ENCODE measurements at regions not wholly inside any gene's neighbourhood (a gene's known extent, or its start where the extent isn't known, plus 50 kb on each side); places are given as distances from the start of the nearest gene placed in this dataset.

DNA sequence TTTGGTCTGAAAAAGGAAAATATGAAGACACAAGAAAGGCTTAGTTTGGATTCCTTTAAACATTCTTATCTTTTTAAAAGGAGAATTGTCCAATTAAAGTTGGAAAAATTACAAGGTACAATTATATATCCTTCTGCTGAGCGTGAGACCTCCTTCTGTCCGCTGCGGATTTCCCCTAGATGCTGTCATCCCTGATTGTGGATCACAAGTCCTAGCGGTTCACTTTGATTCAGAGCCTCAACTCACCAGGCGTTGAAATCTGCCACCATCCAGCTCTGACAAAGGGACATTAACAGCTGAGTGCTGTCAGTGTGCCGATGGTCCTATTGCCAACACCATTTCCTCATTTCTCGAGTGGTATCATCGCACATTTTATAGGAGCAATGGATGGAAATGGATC, 73.1 kb upstream of the PTER start:
- 1% methylated on average over 8 of the region's 8 CpGs for WGBS (ENCODE audit: insufficient coverage, low coverage, missing lambda C conversion rate)
- in situ Hi-C loops (cut with MboI) (no loop called here), intact Hi-C loops (cut with micrococcal nuclease) (no loop called here)
- Histone ChIP-seq H3K4me1 (replicated peaks in 1 of 2; ENCODE audit: control insufficient read depth in 2 of 2, insufficient read depth in 2 of 2, low read length in 2 of 2) (no peaks in the 10 kb centered on the region), H2AFZ (ENCODE audit: low read depth, low read length) (no peak overlapping the region), H3K9me1 (ENCODE audit: control insufficient read depth, insufficient read depth, low read length) (no peaks in the 10 kb centered on the region), H3K36me3 (ENCODE audit: control insufficient read depth, insufficient read depth, low read length) (no peaks in the 10 kb centered on the region), H3K4me2 (ENCODE audit: insufficient read depth, low read length) (no peak overlapping the region), H3K9ac (ENCODE audit: insufficient read depth in 1 of 2, low read depth in 2 of 2, low read length in 2 of 2) (no peak overlapping the region), H3K27me3 (ENCODE audit: control insufficient read depth in 2 of 2, insufficient read depth in 2 of 2, low read length in 2 of 2) (no peaks in the 10 kb centered on the region; a peak in 1 of 5 replicates), H4K20me1 (replicated peaks; ENCODE audit: control insufficient read depth, insufficient read depth, low read length) (no peaks in the 10 kb centered on the region), H3K79me2 (ENCODE audit: control insufficient read depth, insufficient read depth, low read length) (no peaks in the 10 kb centered on the region), H3K27ac (ENCODE audit: extremely low read depth, low read depth, low read length) (no peak overlapping the region), H3K9me3 (replicated peaks; ENCODE audit: control insufficient read depth, insufficient read depth, low read depth, low read length) (no peaks in the 10 kb centered on the region), H3K4me3 (no peak overlapping the region)
- no peak for TF ChIP-seq ZBTB11 (CRISPR knock-in tag; IDR thresholded peaks at IDR 0.05)
- no peak for TF ChIP-seq RB1 (IDR thresholded peaks at IDR 0.05; ENCODE audit: low read depth)
- no peak for TF ChIP-seq WHSC1 (IDR thresholded peaks at IDR 0.05; ENCODE audit: low read length)
- no peak for TF ChIP-seq FOS (IDR thresholded peaks at IDR 0.05; ENCODE audit: extremely low read depth, insufficient read length)
- TF ChIP-seq ZNF780A (CRISPR knock-in tag; IDR thresholded peaks at IDR 0.05), result no peak
- TF ChIP-seq ZNF354B (CRISPR knock-in tag; IDR thresholded peaks at IDR 0.05), result no peak
- TF ChIP-seq POLR2AphosphoS2 (IDR thresholded peaks at IDR 0.05; ENCODE audit: low read length), result no peak
- TF ChIP-seq, protein P1, sequence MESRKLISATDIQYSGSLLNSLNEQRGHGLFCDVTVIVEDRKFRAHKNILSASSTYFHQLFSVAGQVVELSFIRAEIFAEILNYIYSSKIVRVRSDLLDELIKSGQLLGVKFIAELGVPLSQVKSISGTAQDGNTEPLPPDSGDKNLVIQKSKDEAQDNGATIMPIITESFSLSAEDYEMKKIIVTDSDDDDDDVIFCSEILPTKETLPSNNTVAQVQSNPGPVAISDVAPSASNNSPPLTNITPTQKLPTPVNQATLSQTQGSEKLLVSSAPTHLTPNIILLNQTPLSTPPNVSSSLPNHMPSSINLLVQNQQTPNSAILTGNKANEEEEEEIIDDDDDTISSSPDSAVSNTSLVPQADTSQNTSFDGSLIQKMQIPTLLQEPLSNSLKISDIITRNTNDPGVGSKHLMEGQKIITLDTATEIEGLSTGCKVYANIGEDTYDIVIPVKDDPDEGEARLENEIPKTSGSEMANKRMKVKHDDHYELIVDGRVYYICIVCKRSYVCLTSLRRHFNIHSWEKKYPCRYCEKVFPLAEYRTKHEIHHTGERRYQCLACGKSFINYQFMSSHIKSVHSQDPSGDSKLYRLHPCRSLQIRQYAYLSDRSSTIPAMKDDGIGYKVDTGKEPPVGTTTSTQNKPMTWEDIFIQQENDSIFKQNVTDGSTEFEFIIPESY (CRISPR knock-in tag; IDR thresholded peaks at IDR 0.05), result no peak
- no peak for TF ChIP-seq CEBPB (tag; IDR thresholded peaks at IDR 0.05)
- no peak for TF ChIP-seq FOXK2 (conservative IDR thresholded peaks at IDR 0.05 in 1 of 2, IDR thresholded peaks at IDR 0.05 in 1 of 2; ENCODE audit: low read depth in 2 of 2)
- no peak for TF ChIP-seq SNRNP70 (optimal IDR thresholded peaks at IDR 0.05; ENCODE audit: low read depth, low read length)
- TF ChIP-seq, protein P2, sequence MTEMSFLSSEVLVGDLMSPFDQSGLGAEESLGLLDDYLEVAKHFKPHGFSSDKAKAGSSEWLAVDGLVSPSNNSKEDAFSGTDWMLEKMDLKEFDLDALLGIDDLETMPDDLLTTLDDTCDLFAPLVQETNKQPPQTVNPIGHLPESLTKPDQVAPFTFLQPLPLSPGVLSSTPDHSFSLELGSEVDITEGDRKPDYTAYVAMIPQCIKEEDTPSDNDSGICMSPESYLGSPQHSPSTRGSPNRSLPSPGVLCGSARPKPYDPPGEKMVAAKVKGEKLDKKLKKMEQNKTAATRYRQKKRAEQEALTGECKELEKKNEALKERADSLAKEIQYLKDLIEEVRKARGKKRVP (CRISPR knock-in tag; IDR thresholded peaks at IDR 0.05), result no peak
- TF ChIP-seq NR4A1 (CRISPR knock-in tag; IDR thresholded peaks at IDR 0.05), result no peak
- no peak for TF ChIP-seq NR4A1 (tag; IDR thresholded peaks at IDR 0.05)
- no peak for TF ChIP-seq SMARCE1 (IDR thresholded peaks at IDR 0.05)
- TF ChIP-seq TRIM28 (IDR thresholded peaks at IDR 0.05), result no peak
- TF ChIP-seq HLTF (IDR thresholded peaks at IDR 0.05), result no peak
- TF ChIP-seq, protein P3, sequence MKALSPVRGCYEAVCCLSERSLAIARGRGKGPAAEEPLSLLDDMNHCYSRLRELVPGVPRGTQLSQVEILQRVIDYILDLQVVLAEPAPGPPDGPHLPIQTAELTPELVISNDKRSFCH (CRISPR knock-in tag; IDR thresholded peaks at IDR 0.05), result no peak
- TF ChIP-seq, protein P3 (tag; IDR thresholded peaks at IDR 0.05), result no peak
- TF ChIP-seq NONO (IDR thresholded peaks at IDR 0.05; ENCODE audit: low read depth in 2 of 2, low read length in 1 of 2), result no peak
- no TSS peak for BruUV-seq (replicated peaks)
- POLR2A ChIA-PET, result no interaction called here
- peak; percentile 49 for FAIRE-seq
- ATAC-seq, result no peak
- CTCF ChIA-PET (ENCODE audit: low intra/inter-chr PET ratio), result no interaction called here
- no peak for DNase-seq (ENCODE audit: extremely low read depth in 1 of 4, low spot score in 3 of 4)
